ENCODE measurements at regions not wholly inside any gene's neighbourhood (a gene's known extent, or its start where the extent isn't known, plus 50 kb on each side); places are given as distances from the start of the nearest gene placed in this dataset.

DNA sequence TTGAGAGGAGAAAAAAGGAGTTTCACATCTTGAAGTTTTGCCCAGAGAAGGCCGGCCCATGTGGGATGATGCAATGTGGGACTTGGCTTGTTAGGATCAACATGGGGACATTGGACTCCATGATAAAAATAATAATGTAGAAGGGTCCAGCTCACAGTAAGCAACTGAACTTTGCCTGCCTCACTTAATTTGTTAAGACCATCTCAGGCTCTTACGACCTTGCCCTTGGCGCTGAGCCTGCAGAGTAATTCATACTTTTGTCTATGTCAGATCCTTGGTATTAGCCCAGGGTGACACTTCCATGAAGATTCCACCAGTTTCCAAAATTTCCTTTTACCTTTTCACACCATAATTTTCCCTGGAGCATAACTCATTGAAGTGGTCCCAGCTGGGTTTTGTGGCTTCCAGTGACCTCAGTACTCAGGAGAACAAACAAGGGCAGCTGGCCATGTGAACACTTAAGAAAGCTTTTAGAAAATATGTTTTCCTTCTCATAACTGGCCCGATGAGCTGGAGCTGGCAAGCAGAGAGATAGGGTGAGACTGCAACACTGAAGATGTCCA, 315.4 kb upstream of the RASGRP1 start:
- no peaks in the 10 kb centered on the region for H3K4me1 ChIP-seq (ENCODE audit: low read length)
- peaks cover 4% of the 10 kb centered on the region; the same call in 1 of the 2 replicates for H3K27me3 ChIP-seq (ENCODE audit: low read depth, low read length)
- H2AFZ ChIP-seq (ENCODE audit: low read depth, low read length): no peak overlapping the region
- TF ChIP-seq EZH2phosphoT487 (IDR thresholded peaks at IDR 0.05; ENCODE audit: low read depth) (no peak), CTCF (IDR thresholded peaks at IDR 0.05; ENCODE audit: low read depth, low read length) (no peak)
- H3K36me3 ChIP-seq (replicated peaks; ENCODE audit: low read depth, low read length): no peaks in the 10 kb centered on the region
- no peaks in the 10 kb centered on the region for H4K20me1 ChIP-seq (ENCODE audit: insufficient read depth, low read length)
- no peaks in the 10 kb centered on the region for H3K79me2 ChIP-seq (ENCODE audit: low read length)
- no peak overlapping the region for H3K4me3 ChIP-seq (ENCODE audit: low read length)
- H3K4me2 ChIP-seq (ENCODE audit: low read length): no peak overlapping the region
- H3K9me3 ChIP-seq (ENCODE audit: insufficient read depth, low read length): no peaks in the 10 kb centered on the region
- no peak overlapping the region for H3K9ac ChIP-seq (ENCODE audit: low read length)
- H3K27ac ChIP-seq (ENCODE audit: low read length): no peak overlapping the region

DNA sequence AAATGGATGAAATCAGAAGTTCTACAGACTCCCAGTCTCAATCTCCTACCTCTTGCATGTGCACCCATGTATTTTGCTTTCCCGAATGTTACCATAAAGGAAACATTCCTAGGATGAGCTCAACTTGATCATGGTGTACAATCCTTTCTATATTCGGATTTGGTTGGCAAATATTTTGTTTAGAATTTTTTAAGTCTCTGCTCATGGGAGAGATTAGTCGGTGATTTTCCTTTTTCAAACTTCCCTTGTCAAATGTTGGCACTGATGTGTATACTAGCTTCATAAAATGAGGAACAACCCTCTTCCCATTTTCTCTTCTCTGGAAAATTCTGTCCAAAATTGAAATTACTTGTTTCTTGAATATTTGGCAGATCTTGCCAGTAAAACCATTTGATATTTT, 317.6 kb upstream of the RASGRP1 start:
- H3K27ac ChIP-seq (ENCODE audit: low read length): no peak overlapping the region
- H4K20me1 ChIP-seq (ENCODE audit: insufficient read depth, low read length): no peaks in the 10 kb centered on the region
- no peak overlapping the region for H3K4me2 ChIP-seq (ENCODE audit: low read length)
- H3K79me2 ChIP-seq (ENCODE audit: low read length): no peaks in the 10 kb centered on the region
- no peaks in the 10 kb centered on the region for H3K9me3 ChIP-seq (ENCODE audit: insufficient read depth, low read length)
- H3K4me1 ChIP-seq (ENCODE audit: low read length): no peaks in the 10 kb centered on the region
- peaks cover 4% of the 10 kb centered on the region; the same call in 1 of the 2 replicates for H3K27me3 ChIP-seq (ENCODE audit: low read depth, low read length)
- TF ChIP-seq EZH2phosphoT487 (IDR thresholded peaks at IDR 0.05; ENCODE audit: low read depth): no peak
- no peak for TF ChIP-seq CTCF (IDR thresholded peaks at IDR 0.05; ENCODE audit: low read depth, low read length)
- no peaks in the 10 kb centered on the region for H3K36me3 ChIP-seq (replicated peaks; ENCODE audit: low read depth, low read length)
- H3K4me3 ChIP-seq (ENCODE audit: low read length): no peak overlapping the region
- no peak overlapping the region for H2AFZ ChIP-seq (ENCODE audit: low read depth, low read length)
- H3K9ac ChIP-seq (ENCODE audit: low read length): no peak overlapping the region

DNA sequence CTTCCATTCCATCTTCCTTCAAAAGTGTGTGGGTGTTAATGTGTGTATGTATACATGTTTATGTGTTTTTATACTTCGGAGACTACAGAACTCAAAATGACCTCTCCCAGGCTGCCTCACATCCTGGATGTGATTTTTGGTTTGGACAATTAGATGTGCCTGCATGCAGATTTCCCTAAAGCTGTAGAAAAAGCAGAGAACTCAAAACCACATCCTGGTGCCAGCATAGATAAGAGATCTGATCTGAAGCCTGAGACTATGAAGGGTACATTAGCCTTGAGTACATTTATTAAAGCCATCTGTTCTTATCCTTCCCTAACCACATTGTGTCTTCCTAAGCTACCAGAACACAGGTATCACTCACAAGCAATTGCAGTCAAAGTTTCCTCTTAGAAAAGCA, 319.4 kb upstream of the RASGRP1 start:
- no peaks in the 10 kb centered on the region for H3K36me3 ChIP-seq (replicated peaks; ENCODE audit: low read depth, low read length)
- no peaks in the 10 kb centered on the region for H3K4me1 ChIP-seq (ENCODE audit: low read length)
- H3K4me2 ChIP-seq (ENCODE audit: low read length): no peak overlapping the region
- no peak overlapping the region for H3K9ac ChIP-seq (ENCODE audit: low read length)
- no peaks in the 10 kb centered on the region for H4K20me1 ChIP-seq (ENCODE audit: insufficient read depth, low read length)
- no peak overlapping the region for H3K27ac ChIP-seq (ENCODE audit: low read length)
- no peaks in the 10 kb centered on the region for H3K9me3 ChIP-seq (ENCODE audit: insufficient read depth, low read length)
- TF ChIP-seq EZH2phosphoT487 (IDR thresholded peaks at IDR 0.05; ENCODE audit: low read depth): no peak
- TF ChIP-seq CTCF (IDR thresholded peaks at IDR 0.05; ENCODE audit: low read depth, low read length): no peak
- no peaks in the 10 kb centered on the region for H3K79me2 ChIP-seq (ENCODE audit: low read length)
- H3K27me3 ChIP-seq (ENCODE audit: low read depth, low read length): peaks cover 9% of the 10 kb centered on the region
- H2AFZ ChIP-seq (ENCODE audit: low read depth, low read length): no peak overlapping the region
- no peak overlapping the region for H3K4me3 ChIP-seq (ENCODE audit: low read length)

- Histone ChIP-seq H3K9me3 (ENCODE audit: insufficient read depth, low read length) (no peaks in the 10 kb centered on the region), H3K27me3 (ENCODE audit: low read depth, low read length) (peaks cover 9% of the 10 kb centered on the region), H2AFZ (ENCODE audit: low read depth, low read length) (no peak overlapping the region), H3K4me1 (ENCODE audit: low read length) (no peaks in the 10 kb centered on the region), H3K79me2 (ENCODE audit: low read length) (no peaks in the 10 kb centered on the region), H3K4me3 (ENCODE audit: low read length) (no peak overlapping the region), H3K9ac (ENCODE audit: low read length) (no peak overlapping the region), H3K4me2 (ENCODE audit: low read length) (no peak overlapping the region), H3K36me3 (replicated peaks; ENCODE audit: low read depth, low read length) (no peaks in the 10 kb centered on the region), H3K27ac (ENCODE audit: low read length) (no peak overlapping the region), H4K20me1 (ENCODE audit: insufficient read depth, low read length) (no peaks in the 10 kb centered on the region)
- no peak for TF ChIP-seq EZH2phosphoT487 (IDR thresholded peaks at IDR 0.05; ENCODE audit: low read depth)
- TF ChIP-seq CTCF (IDR thresholded peaks at IDR 0.05; ENCODE audit: low read depth, low read length): no peak
Measured at GRCh38 chr15:38885001-38885400, 320.4 kb upstream of the RASGRP1 start.

Data from OCI-LY3 (cell line).